Activated CD4-positive, alpha-beta T cell treated with anti-CD3 and anti-CD28 coated beads for 4 hours (primary cell): ENCODE measurements at regions not wholly inside any gene's neighbourhood (a gene's known extent, or its start where the extent isn't known, plus 50 kb on each side); places are given as distances from the start of the nearest gene placed in this dataset.
"Not testable (repeated sequence)": the region's sequence is repeated elsewhere in the genome, so short reads cannot be mapped to it uniquely, and the experiment has no call there.

Source experiments
- DNase-seq, 2 donors: peaks; one replicate each; pipeline ENCODE4 v3.0.0-alpha.2; 2020

DNA sequence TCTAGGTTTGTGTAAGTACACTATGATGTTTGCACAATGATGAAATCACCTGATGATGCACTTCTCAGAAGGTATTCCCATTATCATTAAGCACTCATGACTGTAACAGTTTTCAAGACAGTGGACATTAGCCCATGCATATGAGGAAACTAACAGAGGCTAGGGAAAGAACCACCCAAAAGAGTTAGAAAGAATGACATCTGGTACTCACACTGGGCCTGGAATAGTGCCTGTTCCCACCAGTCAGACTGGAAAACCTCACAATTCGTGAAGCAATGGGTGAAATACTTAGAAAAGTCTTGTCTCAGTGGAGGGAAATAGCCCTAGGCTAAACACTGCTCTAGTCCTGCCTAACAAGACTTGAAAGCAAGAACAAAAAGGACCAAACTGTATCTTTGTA lies 117.4 kb upstream of the GDNF start:
- no peak for DNase-seq

DNA sequence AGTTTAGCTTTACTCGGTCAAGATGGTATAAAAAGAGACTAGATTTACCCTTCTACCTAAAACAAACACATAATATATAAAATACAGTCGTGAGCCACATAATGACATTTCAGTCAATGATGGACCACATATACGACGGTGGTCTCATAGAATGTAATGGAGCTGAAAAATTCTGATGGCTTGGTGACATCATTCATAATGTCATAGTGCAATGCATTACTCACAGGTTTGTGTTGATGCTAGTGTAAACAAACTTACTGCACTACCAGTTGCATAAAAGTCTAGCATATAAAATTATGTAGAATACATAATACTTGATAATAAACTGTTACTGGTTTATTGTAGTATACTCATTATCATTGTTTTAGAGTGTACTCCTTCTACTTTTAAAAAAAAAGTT lies 115.9 kb upstream of the GDNF start:
- DNase-seq = no peak

DNA sequence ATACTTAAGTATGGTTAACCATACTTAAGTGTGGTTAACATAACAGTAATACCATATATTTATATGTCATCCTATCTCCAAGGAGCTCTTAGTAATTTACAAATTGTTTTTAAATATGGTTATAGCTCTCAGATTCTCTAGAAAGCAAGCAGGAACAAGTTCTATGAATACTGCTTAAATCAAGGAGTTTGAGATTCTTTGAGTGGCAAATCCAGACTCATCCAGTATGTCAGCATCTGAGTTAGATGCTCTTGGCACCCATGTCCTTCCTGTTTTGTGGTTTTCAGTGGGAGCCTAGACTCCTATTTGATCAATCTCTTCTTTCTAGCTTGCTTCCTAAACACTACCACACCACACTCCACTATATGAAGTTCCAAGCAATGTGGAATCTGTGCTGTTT lies 114.7 kb upstream of the GDNF start:
- DNase-seq = no peak

GRCh38 chr5:37951946-37952721 lies 112.3 kb upstream of the GDNF start:
- DNase-seq = no peak

- DNase-seq = no peak
Measured at GRCh38 chr5:37950436-37950835, 110.6 kb upstream of the GDNF start.

DNA sequence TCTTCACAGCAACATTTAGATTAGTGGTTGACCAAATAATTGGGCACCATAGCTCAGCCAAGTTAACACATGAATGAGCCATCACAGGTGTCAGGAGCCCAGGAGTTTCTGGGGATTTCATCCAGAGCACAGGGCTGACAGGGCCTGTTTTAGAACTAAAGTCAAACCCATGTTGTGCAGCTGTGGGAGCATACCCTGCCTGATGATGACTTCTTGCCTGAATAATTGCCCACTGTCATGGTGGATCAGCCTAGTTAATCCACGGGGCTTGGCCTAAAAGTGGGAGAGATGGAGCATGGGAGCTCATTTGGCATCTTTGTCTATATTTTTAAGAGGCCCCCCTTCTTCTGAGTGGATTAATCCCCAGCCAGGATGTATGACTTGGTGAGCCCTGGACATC lies 105.6 kb upstream of the GDNF start:
- no peak for DNase-seq

- not testable (repeated sequence) for DNase-seq
Measured at GRCh38 chr5:37943136-37943535, 103.3 kb upstream of the GDNF start.

DNA sequence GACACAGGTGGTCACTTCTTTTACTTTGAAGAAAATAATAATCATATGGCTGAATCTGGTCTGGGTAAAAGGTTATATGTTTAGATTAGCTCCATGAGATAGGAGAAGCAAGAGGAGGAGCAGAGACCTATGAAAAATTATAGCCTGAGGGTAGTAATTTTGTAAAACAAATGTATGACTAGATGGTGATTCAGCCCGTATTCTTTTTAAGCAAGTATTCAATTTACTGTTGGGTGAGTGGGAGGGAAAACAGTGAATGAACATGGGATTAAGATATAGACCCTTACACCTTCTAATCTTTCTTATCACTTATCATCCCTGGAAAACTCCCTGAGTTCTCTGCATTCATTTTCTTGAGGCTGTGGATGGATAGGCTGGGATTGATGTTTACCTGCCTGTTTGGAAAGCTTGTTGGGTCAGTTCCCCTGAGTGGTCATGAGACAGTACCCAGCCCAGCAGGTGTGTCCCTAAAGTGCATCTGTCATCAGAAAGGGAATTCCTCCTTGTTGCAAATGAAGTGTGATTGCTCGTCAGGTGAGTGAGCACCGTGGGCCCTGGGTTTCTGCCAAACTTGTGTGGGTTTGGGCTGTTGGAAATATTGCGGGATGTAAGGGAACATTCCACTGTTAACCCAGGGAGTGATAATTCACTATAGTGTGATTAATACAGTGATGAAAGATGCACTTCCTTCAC lies 101.2 kb upstream of the GDNF start:
- DNase-seq = no peak

GRCh38 chr5:37938861-37939260 lies 99.0 kb upstream of the GDNF start:
- no peak for DNase-seq

DNA sequence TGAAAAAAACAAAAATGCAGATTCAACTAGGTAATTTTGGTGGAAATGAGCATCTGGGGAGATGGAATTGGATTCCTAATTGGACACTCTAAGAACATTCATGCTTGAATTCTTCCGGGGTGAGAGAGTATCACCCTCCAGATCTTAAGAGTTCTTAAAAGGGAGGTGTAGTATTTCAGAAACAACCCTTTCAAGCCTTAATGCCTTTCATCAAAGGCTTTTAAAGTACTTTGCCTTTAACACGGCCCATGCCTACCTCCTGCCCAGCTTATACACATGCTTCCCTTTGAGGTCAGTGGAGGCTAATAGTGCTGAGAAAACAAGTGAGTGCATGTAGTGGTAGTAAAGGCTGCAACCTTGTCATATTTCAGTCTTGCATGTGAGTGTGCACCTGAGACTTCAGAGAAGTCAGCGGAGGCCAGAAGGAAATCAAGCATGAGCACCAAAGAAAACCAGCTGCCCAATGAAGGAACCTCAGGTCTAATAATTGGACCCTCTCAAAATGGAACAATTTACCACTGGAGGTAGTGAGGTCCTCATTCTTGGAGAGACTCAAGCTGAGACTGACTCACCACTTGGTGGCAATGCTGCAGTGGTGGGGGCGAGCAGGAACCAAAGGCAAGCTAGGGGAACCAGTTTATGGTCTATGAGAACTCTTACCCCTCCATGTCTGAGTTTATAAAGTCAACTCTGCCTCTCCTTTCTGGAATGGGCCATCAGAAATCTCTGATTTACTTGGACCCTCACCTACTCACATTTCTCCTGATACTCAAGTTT lies 98.4 kb upstream of the GDNF start:
- DNase-seq = no peak

GRCh38 chr5:37936091-37936490 lies 96.2 kb upstream of the GDNF start:
- DNase-seq = no peak

- no peak for DNase-seq
Measured at GRCh38 chr5:37933576-37933975, 93.7 kb upstream of the GDNF start.

DNA sequence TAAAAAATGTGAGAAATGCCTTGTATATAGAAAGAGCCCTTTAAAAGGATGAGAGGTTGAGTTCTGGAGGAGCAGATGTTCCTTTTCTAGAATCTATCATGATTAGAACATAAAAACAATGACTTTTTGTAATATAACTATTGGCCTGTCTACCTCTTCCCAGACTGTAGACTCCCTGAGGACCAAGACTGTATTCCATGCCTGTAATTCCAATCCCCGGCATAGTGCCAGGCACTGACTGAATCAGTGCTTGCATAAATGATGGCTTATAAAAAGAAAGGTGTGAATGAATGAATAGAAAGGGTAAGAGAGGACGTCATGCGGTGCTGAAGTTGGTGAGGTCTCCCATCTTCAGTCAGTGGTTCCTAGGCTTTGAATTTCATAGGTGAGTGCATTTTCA lies 92.6 kb upstream of the GDNF start:
- no peak for DNase-seq

- no peak for DNase-seq
Measured at GRCh38 chr5:37931541-37931940, 91.7 kb upstream of the GDNF start.

- DNase-seq = no peak
Measured at GRCh38 chr5:37930350-37930749, 90.5 kb upstream of the GDNF start.

GRCh38 chr5:37929791-37930190 lies 90.0 kb upstream of the GDNF start:
- DNase-seq = no peak

GRCh38 chr5:37927753-37928152 lies 87.9 kb upstream of the GDNF start:
- DNase-seq = not testable (repeated sequence)

- DNase-seq = no peak
Measured at GRCh38 chr5:37926732-37927131, 86.9 kb upstream of the GDNF start.

DNA sequence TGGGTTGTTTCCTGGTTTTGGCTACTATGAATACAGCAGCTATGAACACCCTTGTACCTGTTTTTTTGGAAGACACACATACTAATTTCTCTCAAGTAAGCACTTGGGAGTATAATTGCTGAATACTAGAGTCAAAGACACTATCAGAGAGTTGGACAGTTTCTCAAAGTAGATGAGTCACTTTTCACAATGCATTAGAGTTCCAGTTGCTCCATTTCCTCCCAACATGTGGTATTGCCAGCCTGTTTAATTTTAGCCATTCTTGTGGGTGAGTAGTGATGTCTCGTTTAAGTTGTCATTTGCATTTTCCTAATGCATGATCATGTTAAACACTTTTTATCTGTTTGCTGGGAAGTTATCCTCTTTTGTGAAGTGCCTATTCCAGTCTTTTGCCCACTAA lies 81.6 kb upstream of the GDNF start:
- no peak for DNase-seq

DNA sequence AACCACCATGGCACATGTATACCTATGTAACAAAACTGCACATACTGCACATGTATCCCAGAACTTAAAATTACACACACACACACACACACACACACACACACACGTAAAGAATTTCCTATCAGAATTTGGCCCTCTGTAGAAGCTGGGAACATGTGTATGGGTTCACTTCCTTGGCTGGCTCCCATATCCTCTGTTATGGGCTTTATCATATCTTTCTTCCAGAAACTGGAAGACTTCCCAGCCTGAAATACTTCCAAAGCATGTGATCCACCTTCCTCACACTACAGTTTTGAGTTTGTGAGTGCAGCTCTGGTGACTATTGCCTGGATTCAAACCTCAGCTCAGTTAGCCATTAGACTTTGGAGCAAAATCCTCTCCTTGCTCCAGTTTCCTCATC lies 78.6 kb upstream of the GDNF start:
- DNase-seq = no peak

GRCh38 chr5:37916525-37916924 lies 76.7 kb upstream of the GDNF start:
- no peak for DNase-seq

DNA sequence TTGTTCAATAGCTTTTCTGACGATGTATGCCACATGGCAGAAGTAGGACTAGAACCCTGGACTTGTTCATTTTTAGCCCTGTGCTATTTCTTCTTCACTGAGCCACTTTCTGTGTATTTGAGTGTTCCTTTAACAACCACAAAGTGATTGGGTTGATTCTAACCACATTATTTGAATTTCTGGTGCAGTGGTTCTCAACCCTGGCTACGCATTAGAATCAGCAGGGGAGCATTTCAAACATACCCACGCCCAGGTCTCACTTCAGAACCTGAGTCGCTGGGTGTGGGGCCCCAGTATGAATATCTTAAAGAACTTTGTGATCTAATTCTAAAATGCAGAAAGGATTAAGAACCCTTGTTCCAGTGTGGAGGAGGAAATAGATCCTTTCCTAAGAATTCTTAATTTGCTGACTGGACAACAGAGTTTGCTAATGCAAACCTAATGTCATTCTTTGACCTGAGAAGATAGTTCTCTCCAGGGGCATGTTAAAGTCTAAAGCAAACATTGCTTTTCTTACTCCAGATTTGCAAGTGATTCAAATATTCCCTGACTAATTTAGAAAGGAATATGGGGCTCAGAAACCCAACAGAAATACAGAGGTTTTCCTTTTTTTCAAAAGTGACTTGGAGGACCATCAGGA lies 75.4 kb upstream of the GDNF start:
- DNase-seq = no peak

- DNase-seq = not testable (repeated sequence)
Measured at GRCh38 chr5:37909610-37910266, 69.9 kb upstream of the GDNF start.
